Kidney epithelial cell (primary cell): ENCODE measurements at regions not wholly inside any gene's neighbourhood (a gene's known extent, or its start where the extent isn't known, plus 50 kb on each side); places are given as distances from the start of the nearest gene placed in this dataset.

Experiments
- DNase-seq: peaks from one replicate; pipeline ENCODE4 v3.0.0-alpha.2; 2010; ENCODE audit warnings: low read depth
- H3K27me3 ChIP-seq: 2 replicates; pipeline ENCODE4 v1.6.0; 2011; ENCODE audit warnings: low read length; ENCODE audit not compliant: control insufficient read depth, insufficient read depth
- H3K36me3 ChIP-seq: 2 replicates; pipeline ENCODE4 v1.5.1; 2011; ENCODE audit warnings: low read length; ENCODE audit not compliant: control insufficient read depth, insufficient read depth
- H3K4me3 ChIP-seq: 2 replicates; pipeline ENCODE4 v1.5.1; 2011; ENCODE audit warnings: low read depth, mild to moderate bottlenecking, control low read depth, low read length
- CTCF ChIP-seq: IDR thresholded peaks from 2 replicates; pipeline ENCODE4 v1.5.1; 2011; ENCODE audit warnings: mild to moderate bottlenecking, moderate library complexity, low read length, control low read depth, inconsistent platforms; ENCODE audit not compliant: insufficient read depth, poor library complexity, severe bottlenecking

- no peak for DNase-seq
- Histone ChIP-seq H3K27me3 (no peaks in the 10 kb centered on the region), H3K36me3 (no peaks in the 10 kb centered on the region), H3K4me3 (no peak overlapping the region)
- TF ChIP-seq CTCF: no peak
Observed at GRCh38 chr13:64958106-64958505, 2272.0 kb downstream of the PCDH9 start.

GRCh38 chr13:64938660-64939059 lies 2291.5 kb downstream of the PCDH9 start:
- TF ChIP-seq CTCF: no peak
- no peak for DNase-seq

GRCh38 chr13:64937302-64937701 lies 2292.8 kb downstream of the PCDH9 start:
- no peak overlapping the region for H3K4me3 ChIP-seq
- DNase-seq: no peak
- no peak for TF ChIP-seq CTCF
- no peaks in the 10 kb centered on the region for H3K36me3 ChIP-seq
- no peaks in the 10 kb centered on the region for H3K27me3 ChIP-seq

More at GRCh38 chr13:64938660-64939059, 2291.5 kb downstream of the PCDH9 start:
- Histone ChIP-seq H3K4me3 (no peak overlapping the region), H3K36me3 (no peaks in the 10 kb centered on the region), H3K27me3 (no peaks in the 10 kb centered on the region)

GRCh38 chr13:64936879-64937278 lies 2293.3 kb downstream of the PCDH9 start:
- no peak for DNase-seq
- no peak overlapping the region for H3K4me3 ChIP-seq
- H3K27me3 ChIP-seq: no peaks in the 10 kb centered on the region

GRCh38 chr13:64935441-64935840 lies 2294.7 kb downstream of the PCDH9 start:
- TF ChIP-seq CTCF: no peak
- no peak for DNase-seq

More at GRCh38 chr13:64936879-64937278, 2293.3 kb downstream of the PCDH9 start:
- H3K36me3 ChIP-seq: no peaks in the 10 kb centered on the region
- no peak for TF ChIP-seq CTCF

GRCh38 chr13:64934569-64935362 lies 2295.4 kb downstream of the PCDH9 start:
- no peak for DNase-seq
- no peak overlapping the region for H3K4me3 ChIP-seq
- no peaks in the 10 kb centered on the region for H3K27me3 ChIP-seq
- no peak for TF ChIP-seq CTCF
- H3K36me3 ChIP-seq: no peaks in the 10 kb centered on the region

More at GRCh38 chr13:64935441-64935840, 2294.7 kb downstream of the PCDH9 start:
- Histone ChIP-seq H3K36me3 (no peaks in the 10 kb centered on the region), H3K4me3 (no peak overlapping the region), H3K27me3 (no peaks in the 10 kb centered on the region)
